ENCODE measurements at regions not wholly inside any gene's neighbourhood (a gene's known extent, or its start where the extent isn't known, plus 50 kb on each side); places are given as distances from the start of the nearest gene placed in this dataset.

GRCh38 chr10:111973826-111974225 lies 209.7 kb downstream of the GPAM start:
- Histone ChIP-seq H3K4me1 (replicated peaks in 1 of 4; ENCODE audit: control insufficient read depth in 3 of 4, insufficient read depth in 4 of 4, low read length in 3 of 4) (no peaks in the 10 kb centered on the region), H3K4me2 (ENCODE audit: insufficient read depth in 1 of 2, low read depth in 2 of 2, low read length in 2 of 2) (no peak overlapping the region), H3K9me3 (ENCODE audit: insufficient read depth in 2 of 2, low read depth in 1 of 2, low read length in 1 of 2) (no peaks in the 10 kb centered on the region), H2BK20ac (ENCODE audit: low read length) (no peak overlapping the region), H3K79me1 (ENCODE audit: low read depth, low read length) (no peaks in the 10 kb centered on the region), H3K79me2 (ENCODE audit: control insufficient read depth in 1 of 2, insufficient read depth in 2 of 2, low read length in 2 of 2) (no peaks in the 10 kb centered on the region), H3K9ac (replicated peaks in 1 of 4; ENCODE audit: extremely low read depth in 1 of 4, low read depth in 3 of 4, low read length in 3 of 4) (no peak overlapping the region), H3K36me3 (ENCODE audit: control insufficient read depth in 2 of 4, insufficient read depth in 4 of 4, low read length in 3 of 4) (no peaks in the 10 kb centered on the region), H3K56ac (replicated peaks; ENCODE audit: insufficient read length, low read depth, low read length) (no peak overlapping the region), H4K91ac (replicated peaks; ENCODE audit: insufficient read length, low read length) (no peak overlapping the region), H4K20me1 (replicated peaks in 1 of 2; ENCODE audit: control insufficient read depth in 1 of 2, insufficient read depth in 2 of 2, low read length in 2 of 2) (no peaks in the 10 kb centered on the region), H3K23me2 (ENCODE audit: low read depth, low read length) (peaks cover 1% of the 10 kb centered on the region; the same call in 1 of the 2 replicates), H3K27ac (ENCODE audit: low read depth, low read length) (no peak overlapping the region), H3K4ac (replicated peaks; ENCODE audit: insufficient read length, low read depth, low read length) (no peak overlapping the region), H2BK12ac (ENCODE audit: low read depth, low read length) (no peak overlapping the region), H2BK5ac (ENCODE audit: low read depth, low read length) (no peak overlapping the region), H4K8ac (ENCODE audit: extremely low read depth, insufficient read depth, low read length) (no peak overlapping the region), H3K14ac (ENCODE audit: insufficient read length) (no peak overlapping the region), H4K5ac (ENCODE audit: insufficient read length, low read depth, low read length) (no peak overlapping the region), H3K4me3 (ENCODE audit: extremely low read depth in 1 of 4, insufficient read depth in 2 of 4, low read depth in 3 of 4, low read length in 4 of 4) (no peak overlapping the region), H3K27me3 (replicated peaks in 1 of 4; ENCODE audit: control insufficient read depth in 3 of 4, extremely low read depth in 1 of 4, insufficient read depth in 3 of 4, low read length in 3 of 4) (no peaks in the 10 kb centered on the region), H2AK5ac (ENCODE audit: low read depth, low read length) (no peak overlapping the region), H3K23ac (ENCODE audit: insufficient read length) (no peak overlapping the region), H2BK120ac (replicated peaks; ENCODE audit: low read depth, low read length) (no peak overlapping the region), H2BK15ac (ENCODE audit: low read length) (no peak overlapping the region), H2AFZ (ENCODE audit: low read length) (no peak overlapping the region), H3K18ac (ENCODE audit: extremely low read depth, low read length) (no peak overlapping the region)
- no peak for TF ChIP-seq SRF (IDR thresholded peaks at IDR 0.05; ENCODE audit: low read depth, low read length)
- no peak for TF ChIP-seq KDM5A (IDR thresholded peaks at IDR 0.05; ENCODE audit: low read length)
- TF ChIP-seq SP4 (IDR thresholded peaks at IDR 0.05; ENCODE audit: low read length) = no peak
- TF ChIP-seq PHF8 (conservative IDR thresholded peaks at IDR 0.05; ENCODE audit: low read depth, low read length) = no peak
- TF ChIP-seq HDAC2 (IDR thresholded peaks at IDR 0.05; ENCODE audit: borderline replicate concordance in 1 of 2, low read depth in 2 of 2, low read length in 2 of 2) = no peak
- no peak for TF ChIP-seq TBP (IDR thresholded peaks at IDR 0.05; ENCODE audit: low read depth, low read length)
- no peak for TF ChIP-seq FOSL1 (IDR thresholded peaks at IDR 0.05; ENCODE audit: insufficient read depth, low read depth, low read length)
- TF ChIP-seq TAF1 (IDR thresholded peaks at IDR 0.05; ENCODE audit: low read depth, low read length) = no peak
- TF ChIP-seq NRF1 (IDR thresholded peaks at IDR 0.05; ENCODE audit: low read depth, low read length) = no peak
- TF ChIP-seq CHD1 (IDR thresholded peaks at IDR 0.05; ENCODE audit: low read depth, low read length) = no peak
- DNase-seq (ENCODE audit: low read depth in 1 of 2, low spot score in 2 of 2) (no peak), FAIRE-seq (no peak)
- ChIA-PET POLR2A (ENCODE audit: partially characterized antibody) (no interaction called here), CTCF (ENCODE audit: partially characterized antibody) (no interaction called here)
- WGBS, 2 experiments (ENCODE audit: extremely low coverage in 1 of 2, insufficient coverage in 1 of 2, insufficient read length in 1 of 2, insufficient replicate concordance in 2 of 2, low coverage in 1 of 2, low lambda C conversion rate in 2 of 2, missing lambda C conversion rate in 1 of 2) = 88% methylated on average over 1 of the region's 1 CpG; no CpG with 5 or more reads in 1 of the 2 experiments

Data from H1 (cell line).